GM19438 (cell line): ENCODE measurements at regions not wholly inside any gene's neighbourhood (a gene's known extent, or its start where the extent isn't known, plus 50 kb on each side); places are given as distances from the start of the nearest gene placed in this dataset.

Source experiments
- ATAC-seq: cut with Tn5 transposase; IDR thresholded peaks from one replicate; pipeline ENCODE4 v1.9.1; 2021; ENCODE audit warnings: low read depth; ENCODE audit not compliant: unreplicated experiment

- ATAC-seq = no peak
Observed at GRCh38 chr11:32262367-32262766, 171.5 kb downstream of the RCN1 start.

GRCh38 chr11:32265911-32266310 lies 169.4 kb downstream of the WT1 start:
- ATAC-seq = no peak

- ATAC-seq = no peak
Observed at GRCh38 chr11:32266601-32267000, 168.7 kb downstream of the WT1 start.

DNA sequence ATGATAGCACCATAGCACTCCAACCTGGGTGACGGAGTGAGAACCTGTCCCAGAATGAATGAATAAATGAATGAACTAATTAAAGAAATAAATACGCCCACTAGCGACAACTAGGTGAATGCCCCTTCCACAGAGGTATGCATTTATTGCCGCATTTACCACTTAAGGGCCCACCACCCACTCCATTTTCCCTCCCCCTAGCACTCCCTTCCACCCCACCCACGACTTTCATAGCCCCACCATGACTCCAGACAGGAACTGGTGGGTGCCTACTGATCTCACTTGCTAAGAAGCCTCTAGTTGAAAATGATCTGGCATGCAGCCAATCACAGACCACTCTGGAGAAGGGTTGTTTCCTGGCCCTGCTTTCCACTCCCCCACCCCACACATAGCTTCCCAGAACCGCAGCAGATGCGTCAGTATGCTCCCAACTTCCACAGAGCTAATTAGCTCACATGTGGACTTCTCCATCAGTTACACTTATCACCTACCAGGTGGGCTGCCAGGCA lies 167.6 kb downstream of the WT1 start:
- ATAC-seq = no peak

GRCh38 chr11:32273931-32274330 lies 161.4 kb downstream of the WT1 start:
- no peak for ATAC-seq

DNA sequence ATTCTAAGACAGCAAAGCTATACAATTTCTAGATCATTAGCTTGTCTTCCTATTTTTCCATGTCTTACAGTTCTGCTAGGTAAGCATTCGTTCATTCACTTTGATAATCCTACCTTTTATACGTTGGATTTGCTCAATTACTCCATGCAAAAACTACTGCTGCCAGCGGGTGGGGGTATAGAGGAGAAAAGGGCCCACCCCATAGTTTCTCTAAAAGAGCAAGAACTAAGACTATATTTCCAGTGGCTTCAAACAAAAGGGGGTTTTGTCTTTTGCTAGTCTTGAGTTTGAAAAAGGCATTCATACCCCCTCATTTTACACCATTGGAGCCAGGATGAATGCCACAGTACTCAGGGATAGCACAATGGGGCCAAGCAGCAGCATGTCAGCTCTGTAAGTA lies 155.7 kb downstream of the WT1 start:
- no peak for ATAC-seq

GRCh38 chr11:32280339-32280738 lies 155.0 kb downstream of the WT1 start:
- ATAC-seq = no peak

DNA sequence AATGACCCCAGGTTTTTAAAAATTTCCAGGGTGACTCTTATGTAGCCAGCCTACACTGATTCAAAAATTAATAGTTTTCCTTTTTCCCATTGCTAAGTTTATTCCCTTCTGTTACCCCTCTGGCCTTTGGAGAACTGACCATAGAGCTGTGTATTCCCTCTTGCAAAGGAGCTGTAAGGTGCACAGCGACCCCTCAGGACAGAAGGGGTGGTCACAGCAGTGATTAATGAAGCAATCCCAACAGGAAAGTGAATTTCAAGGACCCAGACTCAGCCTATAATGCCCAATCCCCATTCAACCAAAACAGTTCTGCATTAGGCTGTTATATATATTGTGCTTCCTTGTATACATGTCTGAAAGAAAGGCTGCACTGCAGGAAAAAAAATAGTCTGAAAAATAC lies 147.1 kb downstream of the WT1 start:
- ATAC-seq = no peak

DNA sequence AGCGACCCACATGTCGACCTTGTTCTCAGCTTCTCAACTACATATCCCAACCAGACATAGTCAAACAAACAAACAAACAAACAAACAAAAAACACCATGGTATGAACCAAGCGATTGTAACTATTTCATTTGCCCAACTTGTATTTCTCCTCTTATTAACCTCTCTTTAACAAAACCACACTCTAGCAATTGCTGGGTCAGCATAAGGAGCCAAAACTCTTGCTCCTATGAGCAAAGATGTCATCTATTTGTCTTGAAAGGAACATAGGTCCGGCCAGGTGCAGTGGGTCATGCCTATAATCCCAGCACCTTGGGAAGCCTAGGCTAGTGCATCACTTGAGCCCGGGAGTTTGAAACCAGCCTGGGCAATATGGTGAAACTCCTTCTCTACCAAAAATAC lies 145.6 kb downstream of the WT1 start:
- ATAC-seq = no peak

GRCh38 chr11:32290783-32291182 lies 144.6 kb downstream of the WT1 start:
- no peak for ATAC-seq

DNA sequence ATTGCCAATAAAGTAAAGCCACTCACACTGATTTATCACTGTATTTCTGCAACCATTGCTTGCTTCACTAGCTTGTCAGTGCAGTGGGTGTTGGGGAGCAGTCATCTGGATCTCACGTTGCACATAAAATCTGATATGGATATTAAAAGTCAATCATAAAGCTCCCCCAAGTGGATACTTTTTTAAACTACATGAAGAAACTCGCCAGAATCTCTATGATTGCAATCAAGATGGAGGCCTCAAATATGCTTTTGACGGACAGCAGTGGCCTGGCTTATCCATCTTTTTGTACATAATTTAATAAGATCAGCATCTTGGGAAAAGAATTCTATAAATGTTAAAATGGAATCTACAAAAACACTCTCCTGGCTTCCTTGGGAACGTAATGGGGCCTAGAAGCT lies 137.7 kb downstream of the WT1 start:
- ATAC-seq = no peak

DNA sequence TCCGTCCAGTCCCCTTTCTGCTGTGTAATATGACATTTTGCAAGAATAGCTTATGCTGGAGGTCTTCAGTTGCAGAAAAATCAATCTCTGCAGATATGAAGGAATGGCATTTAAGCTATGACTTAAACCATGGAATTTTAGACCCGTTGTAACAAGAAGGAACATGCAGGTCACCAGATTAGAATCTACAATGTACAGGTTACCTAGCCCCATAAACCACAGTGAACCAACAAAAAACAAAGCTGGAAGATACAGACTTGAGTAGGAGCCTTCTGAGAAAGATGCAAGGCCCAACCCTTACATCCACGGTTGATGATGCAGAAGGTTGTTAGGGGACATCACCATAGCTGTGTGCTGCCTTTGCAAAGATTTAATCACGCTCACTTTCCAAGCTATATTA lies 132.5 kb downstream of the WT1 start:
- ATAC-seq = no peak

DNA sequence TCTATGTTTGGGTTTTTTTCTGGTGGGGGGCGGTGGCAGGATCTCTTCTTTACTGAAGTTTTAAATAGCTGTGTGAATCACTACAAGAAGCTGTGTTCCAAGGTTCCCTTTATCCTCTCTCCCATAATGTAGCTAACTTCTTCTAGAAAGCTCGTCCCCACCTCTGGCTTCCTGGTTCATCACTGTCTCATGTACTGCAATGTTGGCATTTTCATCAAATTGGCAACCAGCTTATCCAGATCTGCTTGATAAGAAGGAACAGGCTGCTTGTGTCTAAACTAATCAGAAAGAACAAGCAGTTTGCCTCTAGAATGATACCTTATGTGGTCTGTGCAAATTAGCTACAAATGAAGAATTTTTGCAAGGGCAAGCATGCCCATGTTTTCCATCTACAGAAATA lies 130.8 kb downstream of the WT1 start:
- no peak for ATAC-seq

- no peak for ATAC-seq
Observed at GRCh38 chr11:32305460-32305859, 129.9 kb downstream of the WT1 start.

- no peak for ATAC-seq
Observed at GRCh38 chr11:32307471-32307870, 127.9 kb downstream of the WT1 start.

- ATAC-seq = no peak
Observed at GRCh38 chr11:32307913-32308312, 127.4 kb downstream of the WT1 start.

GRCh38 chr11:32309530-32310213 lies 125.7 kb downstream of the WT1 start:
- ATAC-seq = no peak

DNA sequence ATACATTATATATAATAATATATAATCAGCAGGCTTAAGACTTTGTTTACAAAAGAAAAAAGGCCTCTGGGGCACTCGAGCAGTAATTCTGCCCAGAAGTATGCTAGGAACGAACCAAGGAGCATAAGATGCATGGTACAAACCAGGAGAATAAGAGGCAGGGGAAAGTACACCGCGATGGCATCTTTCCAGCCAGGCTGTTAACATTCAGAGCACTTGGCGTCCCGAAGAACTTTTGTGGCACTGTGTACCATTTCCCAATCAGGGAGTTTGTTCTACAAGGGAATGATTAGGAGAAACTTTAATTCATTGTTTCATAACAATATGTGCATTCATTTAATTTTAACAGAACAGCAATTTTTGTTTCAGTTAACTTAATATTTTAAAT lies 125.1 kb downstream of the WT1 start:
- no peak for ATAC-seq

- no peak for ATAC-seq
Observed at GRCh38 chr11:32311346-32312065, 123.8 kb downstream of the WT1 start.

- ATAC-seq = no peak
Observed at GRCh38 chr11:32312206-32312817, 123.0 kb downstream of the WT1 start.

GRCh38 chr11:32312865-32313403 lies 122.4 kb downstream of the WT1 start:
- no peak for ATAC-seq

GRCh38 chr11:32313477-32313876 lies 121.9 kb downstream of the WT1 start:
- ATAC-seq = no peak
